PC-9 (cell line): ENCODE measurements at regions not wholly inside any gene's neighbourhood (a gene's known extent, or its start where the extent isn't known, plus 50 kb on each side); places are given as distances from the start of the nearest gene placed in this dataset.
A peak's percentile ranks its signal among the peaks of the same experiment; 100 is the strongest.

ENCODE experiments used
- BruUV-seq: library from RNA; stranded (reverse); fragments of 400-500 nt; replicated peaks from 2 replicates; lab custom pipeline; 2021; lab: Mats Ljungman, UMichigan
- CTCF ChIA-PET: fragments of 300-600 bp; sonication (Branson Sonifier 250); formaldehyde crosslinking; loops from one replicate; lab custom pipeline; 2022; ENCODE audit warnings: antibody characterized with exemption; lab: Charles Lee
- POLR2A ChIA-PET: fragments of 300-600 bp; sonication (Branson Sonifier 250); formaldehyde crosslinking; loops from one replicate; lab custom pipeline; 2022; ENCODE audit warnings: antibody characterized with exemption; ENCODE audit not compliant: unreplicated experiment; lab: Charles Lee
- DNase-seq, 2 experiments: peaks; one replicate each; pipeline versions ENCODE4 v3.0.0 to v3.0.0-alpha.2; 2015 to 2022; ENCODE audit warnings: mixed read lengths in 1 of 2
- H2AFZ ChIP-seq: fragments of 200-600 bp; sonication (generic); 2 replicates; pipeline ENCODE4 v1.8.1; 2017; ENCODE audit warnings: antibody characterized with exemption
- H3F3A ChIP-seq: fragments of 200-600 bp; sonication (generic); 2 replicates; pipeline ENCODE4 v1.8.1; 2017; ENCODE audit warnings: antibody characterized with exemption, mild to moderate bottlenecking, low read depth; ENCODE audit not compliant: insufficient read depth
- H3K27ac ChIP-seq: fragments of 200-600 bp; sonication (generic); 2 replicates; pipeline ENCODE4 v1.6.1; 2016; ENCODE audit warnings: mixed run types
- H3K27me3 ChIP-seq: fragments of 200-600 bp; sonication (generic); 2 replicates; pipeline ENCODE4 v1.6.1; 2016; ENCODE audit warnings: low read depth, mixed run types; ENCODE audit not compliant: insufficient read depth
- H3K36me3 ChIP-seq: fragments of 200-600 bp; sonication (generic); 2 replicates; pipeline ENCODE4 v1.6.1; 2016; ENCODE audit warnings: low read depth, mixed run types
- H3K4me1 ChIP-seq: fragments of 200-600 bp; sonication (generic); replicated peaks from 2 replicates; pipeline ENCODE4 v1.6.1; 2016; ENCODE audit warnings: mixed run types; ENCODE audit not compliant: insufficient read depth
- H3K4me2 ChIP-seq: fragments of 200-600 bp; sonication (generic); 2 replicates; pipeline ENCODE4 v1.6.1; 2017; ENCODE audit warnings: mixed run types
- H3K4me3 ChIP-seq: fragments of 200-600 bp; sonication (generic); 2 replicates; pipeline ENCODE4 v1.6.1; 2016; ENCODE audit warnings: mixed run types
- H3K79me2 ChIP-seq: fragments of 200-600 bp; sonication (generic); 2 replicates; pipeline ENCODE4 v1.6.1; 2017; ENCODE audit warnings: low read depth, mixed run types
- H3K9me2 ChIP-seq: fragments of 200-600 bp; sonication (generic); 2 replicates; pipeline ENCODE4 v1.8.1; 2017; ENCODE audit warnings: mild to moderate bottlenecking; ENCODE audit not compliant: insufficient read depth
- H3K9me3 ChIP-seq: fragments of 200-600 bp; sonication (generic); 2 replicates; pipeline ENCODE4 v1.8.1; 2016; ENCODE audit warnings: low read depth; ENCODE audit not compliant: insufficient read depth
- H4K20me1 ChIP-seq: fragments of 200-600 bp; sonication (generic); 2 replicates; pipeline ENCODE4 v1.8.1; 2017; ENCODE audit not compliant: insufficient read depth
- EZH2 ChIP-seq: fragments of 200-600 bp; sonication (generic); IDR thresholded peaks from 2 replicates; pipeline ENCODE4 v1.8.0; 2017; ENCODE audit warnings: antibody characterized with exemption, low read depth
- intact Hi-C: fragments of 100-400 bp; cut with micrococcal nuclease; formaldehyde crosslinking; loops from one replicate; pipeline ENCODE4 v1.10.0; 2022; ENCODE audit not compliant: unreplicated experiment
- TF ChIP-seq, protein P1 (sequence below): fragments of 200-600 bp; sonication (generic); conservative IDR thresholded peaks from 2 replicates; pipeline ENCODE4 v1.6.1; 2017; ENCODE audit warnings: mixed run types, antibody characterized with exemption, mild to moderate bottlenecking, moderate library complexity

DNA sequence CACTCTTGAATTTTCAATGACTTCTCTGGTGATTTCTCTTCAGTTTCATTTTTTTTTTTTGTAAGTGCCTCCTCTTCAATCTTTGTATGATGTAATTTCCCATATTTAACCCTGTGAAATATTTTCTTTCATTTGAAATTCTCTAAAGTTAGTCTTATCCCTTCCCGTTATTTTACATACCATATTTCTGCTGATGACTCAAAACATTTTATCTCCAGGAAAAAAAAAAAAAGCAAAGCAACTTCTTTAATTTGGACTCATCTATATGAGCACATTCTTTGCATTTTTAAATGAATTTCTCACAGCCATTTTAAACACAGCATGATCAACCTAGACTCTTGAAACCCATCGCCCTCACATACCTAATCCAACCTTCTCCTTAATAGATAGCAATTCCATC is 1831.4 kb downstream of the ARAP2 start:
- no peak for DNase-seq
- H3K27ac ChIP-seq, result no peak overlapping the region
- H3K9me2 ChIP-seq, result no peaks in the 10 kb centered on the region
- no peak overlapping the region for H3K4me3 ChIP-seq
- intact Hi-C loops, result no loop called here
- POLR2A ChIA-PET, result no interaction called here
- no peak overlapping the region for H2AFZ ChIP-seq
- no peaks in the 10 kb centered on the region for H3F3A ChIP-seq
- no peaks in the 10 kb centered on the region for H3K4me1 ChIP-seq
- no peaks in the 10 kb centered on the region for H3K79me2 ChIP-seq
- no peaks in the 10 kb centered on the region for H3K36me3 ChIP-seq
- no peaks in the 10 kb centered on the region for H4K20me1 ChIP-seq
- no peaks in the 10 kb centered on the region; the same call in 1 of the 2 replicates for H3K9me3 ChIP-seq
- no TSS peak for BruUV-seq
- CTCF ChIA-PET, result no interaction called here
- TF ChIP-seq, protein P1, sequence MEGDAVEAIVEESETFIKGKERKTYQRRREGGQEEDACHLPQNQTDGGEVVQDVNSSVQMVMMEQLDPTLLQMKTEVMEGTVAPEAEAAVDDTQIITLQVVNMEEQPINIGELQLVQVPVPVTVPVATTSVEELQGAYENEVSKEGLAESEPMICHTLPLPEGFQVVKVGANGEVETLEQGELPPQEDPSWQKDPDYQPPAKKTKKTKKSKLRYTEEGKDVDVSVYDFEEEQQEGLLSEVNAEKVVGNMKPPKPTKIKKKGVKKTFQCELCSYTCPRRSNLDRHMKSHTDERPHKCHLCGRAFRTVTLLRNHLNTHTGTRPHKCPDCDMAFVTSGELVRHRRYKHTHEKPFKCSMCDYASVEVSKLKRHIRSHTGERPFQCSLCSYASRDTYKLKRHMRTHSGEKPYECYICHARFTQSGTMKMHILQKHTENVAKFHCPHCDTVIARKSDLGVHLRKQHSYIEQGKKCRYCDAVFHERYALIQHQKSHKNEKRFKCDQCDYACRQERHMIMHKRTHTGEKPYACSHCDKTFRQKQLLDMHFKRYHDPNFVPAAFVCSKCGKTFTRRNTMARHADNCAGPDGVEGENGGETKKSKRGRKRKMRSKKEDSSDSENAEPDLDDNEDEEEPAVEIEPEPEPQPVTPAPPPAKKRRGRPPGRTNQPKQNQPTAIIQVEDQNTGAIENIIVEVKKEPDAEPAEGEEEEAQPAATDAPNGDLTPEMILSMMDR, result no peak
- TF ChIP-seq EZH2, result no peak
- H3K27me3 ChIP-seq, result no peaks in the 10 kb centered on the region
- no peak overlapping the region for H3K4me2 ChIP-seq

DNA sequence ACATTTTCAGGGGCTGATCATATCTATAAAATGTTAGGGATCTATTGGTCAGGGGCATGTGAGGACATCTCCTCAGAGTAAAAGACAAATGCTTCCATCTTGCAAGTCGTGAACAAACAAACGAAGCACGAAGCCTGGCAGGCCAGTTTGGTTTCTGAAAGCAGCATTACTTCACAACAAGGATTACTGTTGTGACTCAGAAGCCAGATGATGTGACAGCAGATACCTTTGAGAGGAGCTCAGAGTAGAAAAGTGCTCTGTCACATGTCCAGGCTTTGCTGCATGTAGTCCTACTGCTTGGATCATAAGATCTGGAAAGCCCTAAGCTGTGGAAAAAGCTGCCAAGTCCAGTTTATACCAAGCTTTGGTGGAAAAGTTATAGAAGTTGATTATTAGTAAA is 1827.2 kb downstream of the ARAP2 start:
- Histone ChIP-seq H4K20me1 (no peaks in the 10 kb centered on the region), H3K27me3 (no peaks in the 10 kb centered on the region), H3K36me3 (no peaks in the 10 kb centered on the region), H3K79me2 (no peaks in the 10 kb centered on the region), H3K4me3 (no peak overlapping the region), H3K9me3 (no peaks in the 10 kb centered on the region; the same call in 1 of the 2 replicates), H3K9me2 (no peaks in the 10 kb centered on the region), H3F3A (no peaks in the 10 kb centered on the region), H3K4me1 (no peaks in the 10 kb centered on the region), H3K27ac (no peak overlapping the region), H2AFZ (no peak overlapping the region), H3K4me2 (no peak overlapping the region)
- intact Hi-C loops, result no loop called here
- TF ChIP-seq, protein P1, result no peak
- no peak for TF ChIP-seq EZH2
- ChIA-PET CTCF (no interaction called here), POLR2A (no interaction called here)
- BruUV-seq, result no TSS peak
- peak in 1 of 2 experiments; percentile 1 for DNase-seq

DNA sequence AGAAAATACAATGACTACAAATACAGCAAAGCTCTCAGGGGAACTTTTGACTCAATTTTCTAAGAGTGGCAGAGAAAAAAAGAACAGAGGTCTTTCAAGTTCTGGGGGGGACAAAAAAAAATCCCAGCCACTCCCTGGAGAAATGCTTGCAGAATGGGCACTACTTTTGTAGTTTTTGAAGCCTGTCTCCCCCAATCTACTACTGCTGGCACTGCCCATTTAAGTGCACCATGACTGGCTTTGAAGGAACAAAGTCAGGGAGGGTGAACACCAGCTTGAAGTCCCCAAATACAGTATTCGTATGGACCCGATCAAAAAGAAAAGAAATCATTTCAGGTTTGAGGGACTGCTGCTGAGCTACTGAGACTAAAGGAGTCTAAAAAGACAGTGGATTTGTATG is 1824.4 kb downstream of the ARAP2 start:
- intact Hi-C loops, result no loop called here
- H3K9me2 ChIP-seq, result no peaks in the 10 kb centered on the region
- H3K4me2 ChIP-seq, result no peak overlapping the region
- TF ChIP-seq EZH2, result no peak
- TF ChIP-seq, protein P1, result no peak
- H3K9me3 ChIP-seq, result no peaks in the 10 kb centered on the region
- H3K79me2 ChIP-seq, result no peaks in the 10 kb centered on the region
- CTCF ChIA-PET, result no interaction called here
- H4K20me1 ChIP-seq, result no peaks in the 10 kb centered on the region
- no peaks in the 10 kb centered on the region for H3K27me3 ChIP-seq
- H2AFZ ChIP-seq, result no peak overlapping the region
- no peak overlapping the region for H3K4me3 ChIP-seq
- H3K4me1 ChIP-seq, result no peaks in the 10 kb centered on the region
- POLR2A ChIA-PET, result no interaction called here
- no peaks in the 10 kb centered on the region for H3F3A ChIP-seq
- DNase-seq, result no peak
- BruUV-seq, result no TSS peak
- H3K36me3 ChIP-seq, result no peaks in the 10 kb centered on the region
- no peak overlapping the region for H3K27ac ChIP-seq
